ENCODE measurements at regions not wholly inside any gene's neighbourhood (a gene's known extent, or its start where the extent isn't known, plus 50 kb on each side); places are given as distances from the start of the nearest gene placed in this dataset.

DNA sequence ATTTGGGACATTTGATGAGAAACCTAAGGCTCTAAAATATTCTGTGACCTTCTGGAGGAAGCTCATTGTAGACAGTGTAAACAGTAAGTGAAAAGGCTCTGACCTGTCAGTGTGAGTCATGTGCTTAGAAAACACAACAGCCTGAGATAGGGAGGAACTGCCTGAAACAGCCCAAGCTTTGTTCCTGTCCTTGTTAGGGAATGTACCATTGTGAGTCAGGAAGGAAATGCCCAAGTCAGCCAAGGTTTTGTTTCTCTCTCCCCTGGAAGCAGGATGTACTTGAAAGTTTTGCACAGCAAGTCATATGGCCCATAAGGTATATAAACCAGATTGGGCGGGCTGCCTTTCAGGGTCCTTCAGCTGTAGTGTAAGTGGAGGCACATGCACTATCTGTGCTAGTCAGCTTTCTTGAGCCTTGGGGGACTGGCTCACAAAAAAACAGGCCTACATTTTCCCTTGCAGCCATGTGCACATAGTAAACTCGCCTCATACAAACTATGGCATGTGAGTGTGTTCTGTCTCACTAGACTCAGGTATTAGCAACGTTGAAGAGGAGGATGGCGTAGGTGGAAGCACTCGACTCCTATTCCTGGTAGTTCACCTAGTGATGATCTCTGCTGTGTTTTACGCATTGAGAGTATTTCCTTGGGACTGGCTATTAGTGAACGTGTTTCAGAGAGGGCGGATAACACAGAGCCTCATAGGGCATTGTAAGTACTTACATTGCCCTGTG, 141.2 kb upstream of the KLHL1 start (continued):
- TF ChIP-seq, protein P1, sequence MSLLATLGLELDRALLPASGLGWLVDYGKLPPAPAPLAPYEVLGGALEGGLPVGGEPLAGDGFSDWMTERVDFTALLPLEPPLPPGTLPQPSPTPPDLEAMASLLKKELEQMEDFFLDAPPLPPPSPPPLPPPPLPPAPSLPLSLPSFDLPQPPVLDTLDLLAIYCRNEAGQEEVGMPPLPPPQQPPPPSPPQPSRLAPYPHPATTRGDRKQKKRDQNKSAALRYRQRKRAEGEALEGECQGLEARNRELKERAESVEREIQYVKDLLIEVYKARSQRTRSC (CRISPR knock-in tag; IDR thresholded peaks at IDR 0.05; ENCODE audit: low read depth), result no peak
- TF ChIP-seq ZSCAN29 (CRISPR knock-in tag; conservative IDR thresholded peaks at IDR 0.05) (no peak), KLF11 (CRISPR knock-in tag; IDR thresholded peaks at IDR 0.05) (no peak), ARID5B (CRISPR knock-in tag; IDR thresholded peaks at IDR 0.05) (peak; percentile 86), ZNF232 (CRISPR knock-in tag; IDR thresholded peaks at IDR 0.05; ENCODE audit: borderline replicate concordance) (no peak), NR2F6 (IDR thresholded peaks at IDR 0.05) (peak; percentile 42; the same call in 1 of the 2 replicates), NR2F6 (CRISPR knock-in tag; IDR thresholded peaks at IDR 0.05) (peak; percentile 51), PLSCR1 (CRISPR knock-in tag; IDR thresholded peaks at IDR 0.05; ENCODE audit: borderline replicate concordance) (no peak), ELF1 (CRISPR knock-in tag; IDR thresholded peaks at IDR 0.05) (no peak), MYPOP (CRISPR knock-in tag; IDR thresholded peaks at IDR 0.05) (no peak), TAF15 (IDR thresholded peaks at IDR 0.05; ENCODE audit: low read depth, low read length, poor library complexity, severe bottlenecking) (no peak), ZNF12 (CRISPR knock-in tag; IDR thresholded peaks at IDR 0.05) (peak; percentile 63; the same call in 1 of the 2 replicates), TEAD3 (CRISPR knock-in tag; optimal IDR thresholded peaks at IDR 0.05; ENCODE audit: borderline replicate concordance) (peak; percentile 37), ZIK1 (CRISPR knock-in tag; IDR thresholded peaks at IDR 0.05; ENCODE audit: borderline replicate concordance, low read depth) (no peak), ZNF180 (CRISPR knock-in tag; IDR thresholded peaks at IDR 0.05; ENCODE audit: borderline replicate concordance, low read depth) (no peak), FOXM1 (CRISPR knock-in tag; IDR thresholded peaks at IDR 0.05) (no peak)
- TF ChIP-seq, protein P2, sequence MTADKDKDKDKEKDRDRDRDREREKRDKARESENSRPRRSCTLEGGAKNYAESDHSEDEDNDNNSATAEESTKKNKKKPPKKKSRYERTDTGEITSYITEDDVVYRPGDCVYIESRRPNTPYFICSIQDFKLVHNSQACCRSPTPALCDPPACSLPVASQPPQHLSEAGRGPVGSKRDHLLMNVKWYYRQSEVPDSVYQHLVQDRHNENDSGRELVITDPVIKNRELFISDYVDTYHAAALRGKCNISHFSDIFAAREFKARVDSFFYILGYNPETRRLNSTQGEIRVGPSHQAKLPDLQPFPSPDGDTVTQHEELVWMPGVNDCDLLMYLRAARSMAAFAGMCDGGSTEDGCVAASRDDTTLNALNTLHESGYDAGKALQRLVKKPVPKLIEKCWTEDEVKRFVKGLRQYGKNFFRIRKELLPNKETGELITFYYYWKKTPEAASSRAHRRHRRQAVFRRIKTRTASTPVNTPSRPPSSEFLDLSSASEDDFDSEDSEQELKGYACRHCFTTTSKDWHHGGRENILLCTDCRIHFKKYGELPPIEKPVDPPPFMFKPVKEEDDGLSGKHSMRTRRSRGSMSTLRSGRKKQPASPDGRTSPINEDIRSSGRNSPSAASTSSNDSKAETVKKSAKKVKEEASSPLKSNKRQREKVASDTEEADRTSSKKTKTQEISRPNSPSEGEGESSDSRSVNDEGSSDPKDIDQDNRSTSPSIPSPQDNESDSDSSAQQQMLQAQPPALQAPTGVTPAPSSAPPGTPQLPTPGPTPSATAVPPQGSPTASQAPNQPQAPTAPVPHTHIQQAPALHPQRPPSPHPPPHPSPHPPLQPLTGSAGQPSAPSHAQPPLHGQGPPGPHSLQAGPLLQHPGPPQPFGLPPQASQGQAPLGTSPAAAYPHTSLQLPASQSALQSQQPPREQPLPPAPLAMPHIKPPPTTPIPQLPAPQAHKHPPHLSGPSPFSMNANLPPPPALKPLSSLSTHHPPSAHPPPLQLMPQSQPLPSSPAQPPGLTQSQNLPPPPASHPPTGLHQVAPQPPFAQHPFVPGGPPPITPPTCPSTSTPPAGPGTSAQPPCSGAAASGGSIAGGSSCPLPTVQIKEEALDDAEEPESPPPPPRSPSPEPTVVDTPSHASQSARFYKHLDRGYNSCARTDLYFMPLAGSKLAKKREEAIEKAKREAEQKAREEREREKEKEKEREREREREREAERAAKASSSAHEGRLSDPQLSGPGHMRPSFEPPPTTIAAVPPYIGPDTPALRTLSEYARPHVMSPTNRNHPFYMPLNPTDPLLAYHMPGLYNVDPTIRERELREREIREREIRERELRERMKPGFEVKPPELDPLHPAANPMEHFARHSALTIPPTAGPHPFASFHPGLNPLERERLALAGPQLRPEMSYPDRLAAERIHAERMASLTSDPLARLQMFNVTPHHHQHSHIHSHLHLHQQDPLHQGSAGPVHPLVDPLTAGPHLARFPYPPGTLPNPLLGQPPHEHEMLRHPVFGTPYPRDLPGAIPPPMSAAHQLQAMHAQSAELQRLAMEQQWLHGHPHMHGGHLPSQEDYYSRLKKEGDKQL (CRISPR knock-in tag; IDR thresholded peaks at IDR 0.05; ENCODE audit: low read depth), result no peak
